C4-2B (cell line): ENCODE measurements at regions not wholly inside any gene's neighbourhood (a gene's known extent, or its start where the extent isn't known, plus 50 kb on each side); places are given as distances from the start of the nearest gene placed in this dataset.

Experiments
- ZFX ChIP-seq: fragments of 450-650 bp; IDR thresholded peaks from 2 replicates; pipeline ENCODE4 v1.6.1; 2017
- TF ChIP-seq, protein P1 (sequence below): fragments of 450-650 bp; conservative IDR thresholded peaks from 2 replicates; pipeline ENCODE4 v1.5.1; 2017; ENCODE audit warnings: mild to moderate bottlenecking

DNA sequence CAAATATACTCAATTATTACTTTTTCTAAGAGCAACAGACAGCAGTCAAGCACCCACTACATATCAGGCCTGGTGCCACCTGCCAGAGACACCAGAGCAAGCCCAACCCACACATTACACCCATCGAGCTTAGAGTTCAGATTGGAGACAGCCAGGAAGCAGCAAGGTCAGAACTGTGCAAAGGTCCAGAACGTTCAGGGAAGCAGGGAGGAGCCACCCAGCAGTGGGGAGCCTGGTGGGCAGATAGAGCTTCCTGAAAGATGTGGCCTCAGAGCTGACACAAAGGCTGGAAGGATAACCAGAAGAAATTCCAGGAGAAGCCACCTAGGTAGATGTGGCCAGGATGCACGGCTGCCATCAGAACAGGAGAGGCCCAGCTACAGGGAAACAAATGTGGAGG lies 440.5 kb upstream of the ID2 start:
- TF ChIP-seq, protein P1, sequence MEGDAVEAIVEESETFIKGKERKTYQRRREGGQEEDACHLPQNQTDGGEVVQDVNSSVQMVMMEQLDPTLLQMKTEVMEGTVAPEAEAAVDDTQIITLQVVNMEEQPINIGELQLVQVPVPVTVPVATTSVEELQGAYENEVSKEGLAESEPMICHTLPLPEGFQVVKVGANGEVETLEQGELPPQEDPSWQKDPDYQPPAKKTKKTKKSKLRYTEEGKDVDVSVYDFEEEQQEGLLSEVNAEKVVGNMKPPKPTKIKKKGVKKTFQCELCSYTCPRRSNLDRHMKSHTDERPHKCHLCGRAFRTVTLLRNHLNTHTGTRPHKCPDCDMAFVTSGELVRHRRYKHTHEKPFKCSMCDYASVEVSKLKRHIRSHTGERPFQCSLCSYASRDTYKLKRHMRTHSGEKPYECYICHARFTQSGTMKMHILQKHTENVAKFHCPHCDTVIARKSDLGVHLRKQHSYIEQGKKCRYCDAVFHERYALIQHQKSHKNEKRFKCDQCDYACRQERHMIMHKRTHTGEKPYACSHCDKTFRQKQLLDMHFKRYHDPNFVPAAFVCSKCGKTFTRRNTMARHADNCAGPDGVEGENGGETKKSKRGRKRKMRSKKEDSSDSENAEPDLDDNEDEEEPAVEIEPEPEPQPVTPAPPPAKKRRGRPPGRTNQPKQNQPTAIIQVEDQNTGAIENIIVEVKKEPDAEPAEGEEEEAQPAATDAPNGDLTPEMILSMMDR: no peak
- no peak for TF ChIP-seq ZFX
